H9 (cell line): ENCODE measurements at regions not wholly inside any gene's neighbourhood (a gene's known extent, or its start where the extent isn't known, plus 50 kb on each side); places are given as distances from the start of the nearest gene placed in this dataset.

Experiments
- DNase-seq: peaks from one replicate; pipeline ENCODE4 v3.0.0-alpha.2; 2017
- H2AFZ ChIP-seq: one replicate; pipeline ENCODE4 v1.6.1; 2013; ENCODE audit warnings: mild to moderate bottlenecking, low read length, control low read depth, moderate library complexity
- H2AK5ac ChIP-seq: 2 replicates; pipeline ENCODE4 v1.6.1; 2013; ENCODE audit warnings: low read length, control low read depth, mixed read lengths; ENCODE audit not compliant: insufficient read length
- H2BK120ac ChIP-seq: one replicate; pipeline ENCODE4 v1.6.1; 2013; ENCODE audit warnings: low read depth, mild to moderate bottlenecking, low read length, control low read depth, inconsistent platforms; ENCODE audit not compliant: poor library complexity, severe bottlenecking
- H2BK12ac ChIP-seq: 2 replicates; pipeline ENCODE4 v1.6.1; 2013; ENCODE audit warnings: low read length, control low read depth, mixed read lengths, low read depth; ENCODE audit not compliant: insufficient read length
- H2BK15ac ChIP-seq: 2 replicates; pipeline ENCODE4 v1.6.1; 2013; ENCODE audit warnings: low read depth, low read length, control low read depth
- H2BK20ac ChIP-seq: one replicate; pipeline ENCODE4 v1.6.1; 2013; ENCODE audit warnings: low read depth, mild to moderate bottlenecking, low read length, control low read depth, inconsistent platforms; ENCODE audit not compliant: poor library complexity, severe bottlenecking
- H2BK5ac ChIP-seq: 2 replicates; pipeline ENCODE4 v1.6.1; 2013; ENCODE audit warnings: low read length, control low read depth, mixed read lengths; ENCODE audit not compliant: insufficient read length
- H3K14ac ChIP-seq: 2 replicates; pipeline ENCODE4 v1.6.1; 2013; ENCODE audit warnings: low read length, control low read depth; ENCODE audit not compliant: insufficient read depth
- H3K18ac ChIP-seq: 2 replicates; pipeline ENCODE4 v1.6.1; 2013; ENCODE audit warnings: low read depth, mild to moderate bottlenecking, mixed read lengths, low read length, control low read depth; ENCODE audit not compliant: insufficient read length
- H3K23ac ChIP-seq: 2 replicates; pipeline ENCODE4 v1.6.1; 2013; ENCODE audit warnings: low read length, control low read depth, mixed read lengths, low read depth; ENCODE audit not compliant: insufficient read length
- H3K23me2 ChIP-seq: 2 replicates; pipeline ENCODE4 v1.6.1; 2013; ENCODE audit warnings: low read depth, mild to moderate bottlenecking, mixed read lengths, low read length, control low read depth; ENCODE audit not compliant: insufficient read length, poor library complexity, severe bottlenecking
- H3K27ac ChIP-seq: 2 replicates; pipeline ENCODE4 v1.5.1; 2013; ENCODE audit warnings: low read length, control low read depth, mixed read lengths, low read depth; ENCODE audit not compliant: insufficient read length
- H3K27me3 ChIP-seq: 2 replicates; pipeline ENCODE4 v1.6.1; 2013; ENCODE audit warnings: low read length, control low read depth, inconsistent platforms; ENCODE audit not compliant: insufficient read depth
- H3K4ac ChIP-seq: 2 replicates; pipeline ENCODE4 v1.6.1; 2013; ENCODE audit warnings: low read depth, mild to moderate bottlenecking, control low read depth, inconsistent platforms, low read length, moderate library complexity
- H3K4me1 ChIP-seq: 2 replicates; pipeline ENCODE4 v1.6.1; 2013; ENCODE audit warnings: low read length, control low read depth, inconsistent platforms; ENCODE audit not compliant: insufficient read depth
- H3K4me2 ChIP-seq: 2 replicates; pipeline ENCODE4 v1.6.1; 2013; ENCODE audit warnings: low read length, control low read depth, mixed read lengths; ENCODE audit not compliant: insufficient read length, insufficient read depth
- H3K56ac ChIP-seq: 2 replicates; pipeline ENCODE4 v1.6.1; 2013; ENCODE audit warnings: low read depth, mild to moderate bottlenecking, mixed read lengths, low read length, control low read depth; ENCODE audit not compliant: insufficient read length
- H3K79me1 ChIP-seq: 2 replicates; pipeline ENCODE4 v1.6.1; 2013; ENCODE audit warnings: low read depth, mild to moderate bottlenecking, moderate library complexity, low read length, control low read depth, inconsistent platforms; ENCODE audit not compliant: insufficient read depth, poor library complexity, severe bottlenecking
- H3K79me2 ChIP-seq: 2 replicates; pipeline ENCODE4 v1.6.1; 2013; ENCODE audit warnings: low read length, control low read depth, inconsistent platforms; ENCODE audit not compliant: insufficient read depth
- H3K9ac ChIP-seq: 2 replicates; pipeline ENCODE4 v1.6.1; 2013; ENCODE audit warnings: low read length, control low read depth, mixed read lengths; ENCODE audit not compliant: insufficient read length; ENCODE audit errors: extremely low read depth
- H3K9me3 ChIP-seq: one replicate; pipeline ENCODE4 v1.6.1; 2013; ENCODE audit warnings: low read depth, low read length, inconsistent platforms; ENCODE audit not compliant: control insufficient read depth
- H3T11ph ChIP-seq: one replicate; pipeline ENCODE4 v1.6.1; 2013; ENCODE audit warnings: mild to moderate bottlenecking, low read length, control low read depth, inconsistent platforms
- H4K20me1 ChIP-seq: one replicate; pipeline ENCODE4 v1.6.1; 2013; ENCODE audit not compliant: control insufficient read depth, insufficient read length, insufficient read depth
- H4K5ac ChIP-seq: 2 replicates; pipeline ENCODE4 v1.6.1; 2013; ENCODE audit warnings: low read depth, mild to moderate bottlenecking, mixed read lengths, low read length, control low read depth; ENCODE audit not compliant: insufficient read length
- H4K8ac ChIP-seq: replicated peaks from 2 replicates; pipeline ENCODE4 v1.6.1; 2013; ENCODE audit warnings: low read length, control low read depth, mixed read lengths, low read depth; ENCODE audit not compliant: insufficient read length
- H4K91ac ChIP-seq: 2 replicates; pipeline ENCODE4 v1.6.1; 2013; ENCODE audit warnings: low read depth, mild to moderate bottlenecking, moderate library complexity, mixed read lengths, low read length, control low read depth; ENCODE audit not compliant: insufficient read length
- H3K27ac Mint-ChIP-seq, 3 experiments: 2 replicates in 2 of 3; 3 replicates in 1 of 3; pipeline ENCODE4 v1.8.0; 2020 to 2021; ENCODE audit warnings: mixed read lengths in 3 of 3, mild to moderate bottlenecking in 1 of 3, moderate library complexity in 1 of 3
- H3K27me3 Mint-ChIP-seq: 2 replicates; pipeline ENCODE4 v1.8.0; 2021; ENCODE audit warnings: low read depth, mild to moderate bottlenecking, moderate library complexity, mixed read lengths
- H3K36me3 Mint-ChIP-seq, 3 experiments: 2 replicates in 2 of 3; 3 replicates in 1 of 3; pipeline ENCODE4 v1.8.0; 2020 to 2021; ENCODE audit warnings: low read depth in 3 of 3, mixed read lengths in 3 of 3; ENCODE audit not compliant: insufficient read depth in 1 of 3
- H3K4me1 Mint-ChIP-seq, 2 experiments: 2 replicates each; pipeline ENCODE4 v1.8.0; 2020; ENCODE audit warnings: mixed read lengths in 2 of 2
- H3K4me3 Mint-ChIP-seq, 2 experiments: 2 replicates in 1 of 2; 3 replicates in 1 of 2; pipeline ENCODE4 v1.8.0; 2020 to 2021; ENCODE audit warnings: mild to moderate bottlenecking in 2 of 2, mixed read lengths in 2 of 2, moderate library complexity in 1 of 2
- H3K9me3 Mint-ChIP-seq, 2 experiments: 2 replicates in 1 of 2; 3 replicates in 1 of 2; pipeline ENCODE4 v1.8.0; 2020; ENCODE audit warnings: mild to moderate bottlenecking in 2 of 2, mixed read lengths in 2 of 2, moderate library complexity in 1 of 2
- CTCF ChIP-seq: fragments of 200-600 bp; sonication (generic); conservative IDR thresholded peaks from 3 replicates; pipeline ENCODE4 v1.8.0; 2021; ENCODE audit warnings: antibody characterized with exemption, mild to moderate bottlenecking
- WGBS: extraction: QIAGEN DNeasy Blood & Tissue Kit; methylation state at CpG from one replicate; pipeline ENCODE4 v1.1.7; 2013; ENCODE audit warnings: missing lambda C conversion rate, low lambda C conversion rate, mixed read lengths; ENCODE audit not compliant: insufficient read length; ENCODE audit errors: extremely low coverage; 5-methylcytosine and 5-hydroxymethylcytosine counted together

GRCh38 chr12:93184672-93185368 is 192.9 kb upstream of the NUDT4 start:
- no CpG with 5 or more reads among the region's 3 CpGs for WGBS
- Histone ChIP-seq H3K9ac (no peak overlapping the region), H3K4me2 (no peak overlapping the region), H3K27ac (no peak overlapping the region), H2AFZ (no peak overlapping the region), H4K91ac (no peak overlapping the region), H2BK120ac (no peak overlapping the region), H3K27me3 (no peaks in the 10 kb centered on the region), H3K14ac (no peak overlapping the region), H3K18ac (no peak overlapping the region), H3K9me3 (no peaks in the 10 kb centered on the region), H3K79me1 (no peaks in the 10 kb centered on the region), H4K8ac (no peak overlapping the region), H3T11ph (no peak overlapping the region), H3K4me1 (no peaks in the 10 kb centered on the region), H3K23me2 (no peaks in the 10 kb centered on the region), H2AK5ac (no peak overlapping the region), H2BK15ac (no peak overlapping the region), H3K56ac (no peak overlapping the region), H2BK12ac (no peak overlapping the region), H3K23ac (no peak overlapping the region), H2BK20ac (no peak overlapping the region), H2BK5ac (no peak overlapping the region), H4K5ac (no peak overlapping the region), H4K20me1 (no peaks in the 10 kb centered on the region), H3K4ac (no peak overlapping the region), H3K79me2 (no peaks in the 10 kb centered on the region)
- TF ChIP-seq CTCF: no peak
- Mint-ChIP-seq H3K9me3 (no peaks in the 10 kb centered on the region; a peak in 1 of 5 replicates), H3K27ac (no peak overlapping the region), H3K27me3 (no peaks in the 10 kb centered on the region), H3K4me1 (no peaks in the 10 kb centered on the region), H3K36me3 (no peaks in the 10 kb centered on the region), H3K4me3 (no peak overlapping the region)
- no peak for DNase-seq
